GM13976 (cell line): ENCODE measurements at regions not wholly inside any gene's neighbourhood (a gene's known extent, or its start where the extent isn't known, plus 50 kb on each side); places are given as distances from the start of the nearest gene placed in this dataset.

ENCODE experiments used
- DNase-seq: peaks from one replicate; pipeline ENCODE4 v3.0.0; 2012; ENCODE audit warnings: low spot score
- CTCF ChIP-seq: IDR thresholded peaks from 2 replicates; pipeline ENCODE4 v1.5.1; 2012; ENCODE audit warnings: borderline replicate concordance, mild to moderate bottlenecking; ENCODE audit not compliant: insufficient read depth; ENCODE audit errors: extremely low read depth, missing control alignments, control extremely low read depth
- in situ Hi-C: fragments of 300-500 bp; cut with MboI; formaldehyde crosslinking; loops from one replicate; pipeline ENCODE4 v1.12.0; 2022; ENCODE audit warnings: low sequenced_read_pairs, mixed read lengths, inconsistent platforms; ENCODE audit not compliant: unreplicated experiment

GRCh38 chr7:16063221-16063620, 358.1 kb downstream of the CRPPA start:
- in situ Hi-C loops = loop anchor here (25.0 kb wide), 1 partner anchor 751 kb away; no protein-coding TSS in a partner anchor
- TF ChIP-seq CTCF = no peak
- DNase-seq = no peak

GRCh38 chr7:16062269-16062668, 359.1 kb downstream of the CRPPA start:
- TF ChIP-seq CTCF = no peak
- in situ Hi-C loops = loop anchor here (25.0 kb wide), 1 partner anchor 750 kb away; no protein-coding TSS in a partner anchor
- DNase-seq = no peak

GRCh38 chr7:16061630-16062029, 359.7 kb downstream of the CRPPA start:
- DNase-seq = no peak
- in situ Hi-C loops = loop anchor here (25.0 kb wide), 1 partner anchor 749 kb away; no protein-coding TSS in a partner anchor
- no peak for TF ChIP-seq CTCF

- TF ChIP-seq CTCF = no peak
- in situ Hi-C loops = loop anchor here (25.0 kb wide), 1 partner anchor 749 kb away; no protein-coding TSS in a partner anchor
Measured at GRCh38 chr7:16061011-16061410, 360.3 kb downstream of the CRPPA start.

GRCh38 chr7:16060502-16060901, 360.8 kb downstream of the CRPPA start:
- in situ Hi-C loops = loop anchor here (25.0 kb wide), 1 partner anchor 748 kb away; no protein-coding TSS in a partner anchor
- TF ChIP-seq CTCF = no peak
- DNase-seq = no peak

More at GRCh38 chr7:16061011-16061410, 360.3 kb downstream of the CRPPA start:
- no peak for DNase-seq

- TF ChIP-seq CTCF = no peak
Measured at GRCh38 chr7:16055263-16055976, 365.9 kb downstream of the CRPPA start.

More at GRCh38 chr7:16055263-16055976, 365.9 kb downstream of the CRPPA start:
- in situ Hi-C loops = loop anchor here (25.0 kb wide), 1 partner anchor 743 kb away; no protein-coding TSS in a partner anchor
- DNase-seq = no peak
